Kidney epithelial cell (primary cell): ENCODE measurements at regions not wholly inside any gene's neighbourhood (a gene's known extent, or its start where the extent isn't known, plus 50 kb on each side); places are given as distances from the start of the nearest gene placed in this dataset.

Experiments used
- DNase-seq: peaks from one replicate; pipeline ENCODE4 v3.0.0-alpha.2; 2010; ENCODE audit warnings: low read depth
- H3K27me3 ChIP-seq: 2 replicates; pipeline ENCODE4 v1.6.0; 2011; ENCODE audit warnings: low read length; ENCODE audit not compliant: control insufficient read depth, insufficient read depth
- H3K36me3 ChIP-seq: 2 replicates; pipeline ENCODE4 v1.5.1; 2011; ENCODE audit warnings: low read length; ENCODE audit not compliant: control insufficient read depth, insufficient read depth
- H3K4me3 ChIP-seq: 2 replicates; pipeline ENCODE4 v1.5.1; 2011; ENCODE audit warnings: low read depth, mild to moderate bottlenecking, control low read depth, low read length
- TF ChIP-seq, protein P1 (sequence below): IDR thresholded peaks from 2 replicates; pipeline ENCODE4 v1.5.1; 2011; ENCODE audit warnings: mild to moderate bottlenecking, moderate library complexity, low read length, control low read depth, inconsistent platforms; ENCODE audit not compliant: insufficient read depth, poor library complexity, severe bottlenecking

DNA sequence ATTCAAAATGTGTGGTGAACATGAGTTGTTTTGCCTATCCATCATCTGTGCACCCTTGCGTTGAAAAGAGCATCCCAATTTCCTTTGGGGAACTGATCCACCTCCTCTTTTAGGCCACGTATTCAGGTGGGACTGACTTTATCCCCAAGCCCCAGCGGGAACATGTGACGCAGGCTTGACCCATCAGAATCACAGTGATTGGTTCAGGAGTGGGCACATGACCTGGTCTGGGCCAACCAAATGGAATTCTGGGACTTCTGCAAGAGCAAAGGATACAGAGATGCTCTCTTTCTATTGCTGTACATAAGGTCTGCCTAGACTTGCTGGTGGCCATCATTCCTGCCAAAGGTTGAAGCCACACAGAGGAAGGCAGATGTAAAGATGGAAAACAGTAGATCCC lies 158.9 kb downstream of the IRX5 start:
- Histone ChIP-seq H3K27me3 (no peaks in the 10 kb centered on the region), H3K4me3 (no peak overlapping the region), H3K36me3 (no peaks in the 10 kb centered on the region)
- TF ChIP-seq, protein P1, sequence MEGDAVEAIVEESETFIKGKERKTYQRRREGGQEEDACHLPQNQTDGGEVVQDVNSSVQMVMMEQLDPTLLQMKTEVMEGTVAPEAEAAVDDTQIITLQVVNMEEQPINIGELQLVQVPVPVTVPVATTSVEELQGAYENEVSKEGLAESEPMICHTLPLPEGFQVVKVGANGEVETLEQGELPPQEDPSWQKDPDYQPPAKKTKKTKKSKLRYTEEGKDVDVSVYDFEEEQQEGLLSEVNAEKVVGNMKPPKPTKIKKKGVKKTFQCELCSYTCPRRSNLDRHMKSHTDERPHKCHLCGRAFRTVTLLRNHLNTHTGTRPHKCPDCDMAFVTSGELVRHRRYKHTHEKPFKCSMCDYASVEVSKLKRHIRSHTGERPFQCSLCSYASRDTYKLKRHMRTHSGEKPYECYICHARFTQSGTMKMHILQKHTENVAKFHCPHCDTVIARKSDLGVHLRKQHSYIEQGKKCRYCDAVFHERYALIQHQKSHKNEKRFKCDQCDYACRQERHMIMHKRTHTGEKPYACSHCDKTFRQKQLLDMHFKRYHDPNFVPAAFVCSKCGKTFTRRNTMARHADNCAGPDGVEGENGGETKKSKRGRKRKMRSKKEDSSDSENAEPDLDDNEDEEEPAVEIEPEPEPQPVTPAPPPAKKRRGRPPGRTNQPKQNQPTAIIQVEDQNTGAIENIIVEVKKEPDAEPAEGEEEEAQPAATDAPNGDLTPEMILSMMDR, result no peak
- DNase-seq, result no peak

DNA sequence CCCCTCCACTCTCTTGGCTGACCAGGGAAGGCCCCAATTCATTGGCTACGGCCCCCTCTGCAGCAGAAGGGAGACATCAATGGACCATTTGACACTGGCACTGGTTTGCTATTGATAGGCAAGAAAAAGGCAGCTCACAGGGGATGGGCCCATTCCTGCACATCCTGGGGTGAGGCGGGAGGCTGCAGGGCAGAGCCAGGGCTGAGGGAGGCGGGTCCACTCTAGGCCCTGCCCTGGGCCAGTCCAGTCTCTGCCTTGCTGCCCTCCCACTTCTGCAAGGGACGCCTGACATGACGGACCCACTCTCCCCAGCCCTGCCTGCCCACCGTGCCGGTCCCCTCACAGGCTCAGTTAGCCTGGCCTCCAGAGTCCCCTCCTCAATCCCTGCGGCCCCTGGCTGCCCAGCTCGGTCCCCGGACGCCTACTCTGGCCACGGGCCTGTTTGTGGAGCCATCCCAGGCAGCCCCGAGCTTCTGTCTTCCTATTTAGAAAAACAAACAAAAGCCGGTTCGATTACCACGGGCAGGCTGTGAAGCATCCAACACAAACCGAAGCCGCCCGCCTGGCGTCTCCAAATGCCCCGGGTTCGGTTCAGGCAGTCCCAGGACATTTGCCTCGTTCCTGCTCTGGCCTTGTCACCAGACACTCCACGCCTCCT lies 160.7 kb downstream of the IRX5 start:
- TF ChIP-seq, protein P1, result no peak
- H3K36me3 ChIP-seq, result no peaks in the 10 kb centered on the region
- no peak overlapping the region for H3K4me3 ChIP-seq
- DNase-seq, result no peak
- H3K27me3 ChIP-seq, result no peaks in the 10 kb centered on the region

DNA sequence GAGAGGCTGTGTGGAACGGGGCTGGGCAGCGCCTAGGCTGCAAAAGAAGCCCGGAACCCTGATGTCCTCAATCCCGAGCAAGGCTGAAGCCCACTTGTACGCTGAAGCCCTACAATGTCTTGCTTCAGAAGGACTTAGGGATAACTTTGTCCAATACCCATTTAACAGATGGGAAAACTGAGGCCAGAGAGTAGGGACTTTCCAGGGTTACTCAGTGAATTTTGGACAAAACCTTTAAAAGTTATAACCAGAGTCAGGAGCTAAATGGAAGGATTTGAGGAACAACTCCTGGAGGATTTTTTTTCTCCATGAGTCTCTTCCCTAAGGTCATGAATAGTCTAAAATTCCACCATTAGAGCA lies 161.2 kb downstream of the IRX5 start:
- no peaks in the 10 kb centered on the region for H3K36me3 ChIP-seq
- H3K4me3 ChIP-seq, result no peak overlapping the region
- DNase-seq, result no peak
- TF ChIP-seq, protein P1, result no peak
- no peaks in the 10 kb centered on the region for H3K27me3 ChIP-seq

DNA sequence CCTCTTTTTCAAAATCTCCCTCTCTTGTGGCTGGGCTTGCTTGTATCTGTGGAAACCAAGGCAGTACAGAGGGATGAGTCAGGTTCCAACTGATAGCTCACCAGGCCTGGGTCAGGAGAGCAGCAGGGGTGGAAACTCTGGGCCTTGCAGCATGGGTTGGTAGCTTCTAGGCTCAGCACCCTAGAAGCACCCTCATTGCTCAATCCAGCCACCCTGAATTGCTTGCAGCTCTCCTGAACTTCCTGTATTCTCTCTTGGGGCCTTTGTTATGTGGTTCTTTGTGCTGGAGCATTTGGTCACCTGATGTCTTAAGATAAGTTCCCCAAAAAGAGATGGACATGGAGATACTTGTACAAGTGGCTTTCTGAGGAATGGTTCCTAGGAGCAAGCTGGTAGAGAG lies 169.4 kb downstream of the IRX5 start:
- Histone ChIP-seq H3K4me3 (no peak overlapping the region), H3K36me3 (no peaks in the 10 kb centered on the region), H3K27me3 (no peaks in the 10 kb centered on the region)
- DNase-seq, result no peak
- TF ChIP-seq, protein P1, result no peak

DNA sequence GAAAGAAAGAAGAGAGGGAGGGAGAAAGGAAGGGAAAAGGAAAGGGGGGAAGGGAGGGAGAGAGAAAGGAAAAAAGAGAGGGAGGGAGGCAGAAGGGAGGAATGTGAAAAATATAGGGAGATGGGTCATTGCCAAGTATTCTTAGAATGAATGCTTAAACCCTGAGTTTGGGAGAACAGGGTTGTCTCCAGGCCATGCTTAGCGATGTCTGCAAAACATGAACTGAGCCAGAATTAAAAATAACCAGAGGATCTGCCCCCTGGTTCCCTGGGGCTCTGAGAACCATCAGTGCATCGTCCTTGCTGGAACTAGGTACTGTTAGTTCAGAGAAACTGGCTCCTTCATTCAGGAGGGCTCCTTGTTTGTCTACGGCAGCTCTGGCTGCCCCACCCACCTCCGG lies 170.4 kb downstream of the IRX5 start:
- TF ChIP-seq, protein P1, result no peak

DNA sequence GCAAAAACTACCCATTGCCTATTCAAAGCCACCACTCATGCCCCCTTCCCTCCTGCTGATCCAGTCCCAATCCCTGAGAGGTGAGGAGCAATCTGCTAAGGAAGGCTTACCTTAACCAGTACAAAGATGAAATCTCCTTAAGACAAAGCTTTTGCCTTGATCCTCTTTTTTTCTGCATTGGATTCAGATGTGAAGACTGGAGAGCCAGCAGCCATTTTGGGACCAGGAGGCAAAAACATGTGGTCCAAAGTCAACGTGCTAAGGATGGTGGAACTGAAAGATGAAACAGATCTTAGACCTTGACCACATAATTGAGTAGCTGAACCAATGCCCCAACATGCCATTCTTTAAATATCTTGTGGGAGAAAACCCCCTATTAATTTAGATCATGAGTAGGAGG lies 171.4 kb downstream of the IRX5 start:
- no peaks in the 10 kb centered on the region for H3K36me3 ChIP-seq
- DNase-seq, result no peak
- no peak overlapping the region for H3K4me3 ChIP-seq
- no peaks in the 10 kb centered on the region for H3K27me3 ChIP-seq
- TF ChIP-seq, protein P1, result no peak

More for the DNA sequence above, 170.4 kb downstream of the IRX5 start:
- Histone ChIP-seq H3K4me3 (no peak overlapping the region), H3K36me3 (no peaks in the 10 kb centered on the region), H3K27me3 (no peaks in the 10 kb centered on the region)
- no peak for DNase-seq
